ENCODE measurements at regions not wholly inside any gene's neighbourhood (a gene's known extent, or its start where the extent isn't known, plus 50 kb on each side); places are given as distances from the start of the nearest gene placed in this dataset.
"Not testable (repeated sequence)": the region's sequence is repeated elsewhere in the genome, so short reads cannot be mapped to it uniquely, and the experiment has no call there.

GRCh38 chr9:3647652-3648051, 121.9 kb upstream of the RFX3 start:
- Mint-ChIP-seq H3K27ac (no peak overlapping the region), H3K36me3 (ENCODE audit: low read depth) (no peaks in the 10 kb centered on the region), H3K9me3 (ENCODE audit: insufficient read depth) (no peaks in the 10 kb centered on the region), H3K27me3 (ENCODE audit: low read depth) (no peaks in the 10 kb centered on the region), H3K4me1 (ENCODE audit: low read depth) (peaks cover 3% of the 10 kb centered on the region), H3K4me3 (no peak overlapping the region)
- DNase-seq: no peak
- no peak for ATAC-seq
- ChIA-PET CTCF (interaction anchor here (1.0 kb wide), 1 partner anchor 407 kb away, joined by 3 read pairs; no protein-coding TSS in a partner anchor), POLR2A (no interaction called here)

- H3K4me3 Mint-ChIP-seq: no peak overlapping the region
- POLR2A ChIA-PET: no interaction called here
- no peak overlapping the region for H3K27ac Mint-ChIP-seq
- H3K4me1 Mint-ChIP-seq (ENCODE audit: low read depth): peaks cover 3% of the 10 kb centered on the region
- no peaks in the 10 kb centered on the region for H3K9me3 Mint-ChIP-seq (ENCODE audit: insufficient read depth)
- no peaks in the 10 kb centered on the region for H3K27me3 Mint-ChIP-seq (ENCODE audit: low read depth)
- no peaks in the 10 kb centered on the region for H3K36me3 Mint-ChIP-seq (ENCODE audit: low read depth)
- CTCF ChIA-PET: no interaction called here
- ATAC-seq: no peak
- DNase-seq: no peak
These were observed 120.4 kb upstream of the RFX3 start for GRCh38 chr9:3646226-3646625.

- CTCF ChIA-PET; H3K4me1 Mint-ChIP-seq (ENCODE audit: low read depth); H3K4me3 Mint-ChIP-seq; H3K9me3 Mint-ChIP-seq (ENCODE audit: insufficient read depth); DNase-seq; POLR2A ChIA-PET; H3K27ac Mint-ChIP-seq; H3K36me3 Mint-ChIP-seq (ENCODE audit: low read depth); H3K27me3 Mint-ChIP-seq (ENCODE audit: low read depth); ATAC-seq: not testable (repeated sequence)
These were observed 116.3 kb upstream of the RFX3 start for GRCh38 chr9:3642075-3642474.

DNA sequence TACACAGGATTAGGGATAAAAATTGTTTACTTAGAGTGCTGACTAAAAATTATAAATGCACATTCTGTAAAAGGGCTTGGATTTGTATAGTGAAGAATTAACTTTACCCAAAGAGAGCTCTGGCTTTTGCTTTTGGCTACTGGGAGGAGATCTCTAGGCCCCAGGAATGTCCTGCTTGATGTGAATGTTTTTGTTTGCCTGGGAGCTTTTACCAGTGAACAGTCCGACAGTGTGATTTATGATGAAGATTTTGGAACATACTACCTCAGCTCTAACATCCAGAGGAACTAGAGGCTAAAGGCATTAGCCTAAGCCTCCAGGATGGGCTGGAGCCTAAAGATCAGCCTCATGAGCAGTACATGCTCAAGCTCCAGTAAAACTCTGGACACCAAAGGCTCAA, 103.7 kb upstream of the RFX3 start:
- H3K4me3 Mint-ChIP-seq: no peak overlapping the region
- POLR2A ChIA-PET: no interaction called here
- no peaks in the 10 kb centered on the region for H3K9me3 Mint-ChIP-seq (ENCODE audit: insufficient read depth)
- ATAC-seq (no peak), DNase-seq (no peak)
- H3K27me3 Mint-ChIP-seq (ENCODE audit: low read depth): no peaks in the 10 kb centered on the region
- CTCF ChIA-PET: no interaction called here
- H3K27ac Mint-ChIP-seq: no peak overlapping the region
- H3K36me3 Mint-ChIP-seq (ENCODE audit: low read depth): peaks cover 2% of the 10 kb centered on the region
- H3K4me1 Mint-ChIP-seq (ENCODE audit: low read depth): no peaks in the 10 kb centered on the region

DNA sequence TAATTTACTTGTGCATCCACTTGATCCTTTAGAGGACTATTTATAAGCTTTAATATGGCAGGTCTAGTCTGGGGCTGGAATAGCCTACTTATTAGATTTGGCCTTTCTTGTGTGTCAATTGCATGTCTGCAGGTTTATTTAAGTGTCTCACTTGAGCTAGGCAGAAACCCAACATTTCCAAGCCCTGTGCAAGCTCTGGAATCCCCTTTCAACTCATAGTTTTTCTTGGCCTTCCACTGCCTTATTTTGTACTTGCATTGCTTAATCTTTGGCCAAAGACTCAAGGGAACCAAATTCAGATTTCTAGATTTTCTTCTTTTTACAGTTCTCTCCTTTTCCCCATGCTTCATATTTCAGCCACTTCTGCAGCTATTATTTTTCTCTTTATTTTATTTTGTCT, 102.4 kb upstream of the RFX3 start:
- Mint-ChIP-seq H3K4me3 (no peak overlapping the region), H3K36me3 (ENCODE audit: low read depth) (peaks cover 2% of the 10 kb centered on the region), H3K4me1 (ENCODE audit: low read depth) (no peaks in the 10 kb centered on the region), H3K27me3 (ENCODE audit: low read depth) (no peaks in the 10 kb centered on the region), H3K27ac (no peak overlapping the region), H3K9me3 (ENCODE audit: insufficient read depth) (no peaks in the 10 kb centered on the region)
- ChIA-PET POLR2A (no interaction called here), CTCF (no interaction called here)
- DNase-seq (no peak), ATAC-seq (no peak)

DNA sequence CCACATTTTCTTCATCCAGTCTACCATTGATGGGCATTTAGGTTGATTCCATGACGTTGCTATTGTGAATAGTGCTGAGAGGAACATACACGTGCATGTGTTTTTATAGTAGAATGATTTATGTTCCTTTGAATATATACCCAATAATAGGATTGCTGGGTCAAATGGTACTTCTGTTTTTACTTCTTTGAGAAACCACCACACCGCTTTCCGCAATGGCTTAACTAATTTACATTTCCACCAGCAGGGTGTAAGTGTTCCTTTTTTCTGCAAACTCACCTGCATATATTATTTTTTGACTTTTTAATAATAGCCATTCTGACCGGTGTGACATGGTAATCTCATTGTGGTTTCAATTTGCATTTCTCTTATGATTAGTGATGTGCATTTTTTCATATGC, 82.2 kb upstream of the RFX3 start:
- H3K4me1 Mint-ChIP-seq (ENCODE audit: low read depth): no peaks in the 10 kb centered on the region
- H3K9me3 Mint-ChIP-seq (ENCODE audit: insufficient read depth): no peaks in the 10 kb centered on the region
- H3K27ac Mint-ChIP-seq: no peak overlapping the region
- CTCF ChIA-PET: no interaction called here
- H3K36me3 Mint-ChIP-seq (ENCODE audit: low read depth): no peaks in the 10 kb centered on the region
- H3K27me3 Mint-ChIP-seq (ENCODE audit: low read depth): no peaks in the 10 kb centered on the region
- POLR2A ChIA-PET: no interaction called here
- no peak for ATAC-seq
- H3K4me3 Mint-ChIP-seq: no peak overlapping the region
- DNase-seq: no peak

DNA sequence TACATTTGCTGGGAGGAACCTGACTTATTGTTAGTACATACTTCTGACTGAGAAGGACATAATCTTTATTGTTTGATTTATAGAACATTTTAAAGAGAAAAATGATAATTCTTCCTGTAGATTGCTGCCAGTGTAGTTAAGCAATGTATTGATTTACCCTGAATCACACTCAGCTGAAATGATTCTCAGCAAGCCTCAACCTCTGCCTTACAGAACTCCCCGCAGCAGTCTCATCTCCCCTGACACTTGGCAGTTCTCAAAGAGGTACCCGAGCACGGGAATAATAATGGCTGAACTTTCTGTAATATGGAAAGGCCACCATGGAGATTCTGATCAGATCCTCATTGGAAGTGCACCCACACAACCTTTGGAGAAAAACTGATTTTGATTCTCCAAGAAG, 74.9 kb upstream of the RFX3 start:
- no peak overlapping the region for H3K4me3 Mint-ChIP-seq
- no peaks in the 10 kb centered on the region for H3K27me3 Mint-ChIP-seq (ENCODE audit: low read depth)
- ATAC-seq (no peak), DNase-seq (no peak)
- POLR2A ChIA-PET: no interaction called here
- CTCF ChIA-PET: no interaction called here
- no peaks in the 10 kb centered on the region for H3K36me3 Mint-ChIP-seq (ENCODE audit: low read depth)
- H3K9me3 Mint-ChIP-seq (ENCODE audit: insufficient read depth): no peaks in the 10 kb centered on the region
- H3K27ac Mint-ChIP-seq: no peak overlapping the region
- H3K4me1 Mint-ChIP-seq (ENCODE audit: low read depth): no peaks in the 10 kb centered on the region

DNA sequence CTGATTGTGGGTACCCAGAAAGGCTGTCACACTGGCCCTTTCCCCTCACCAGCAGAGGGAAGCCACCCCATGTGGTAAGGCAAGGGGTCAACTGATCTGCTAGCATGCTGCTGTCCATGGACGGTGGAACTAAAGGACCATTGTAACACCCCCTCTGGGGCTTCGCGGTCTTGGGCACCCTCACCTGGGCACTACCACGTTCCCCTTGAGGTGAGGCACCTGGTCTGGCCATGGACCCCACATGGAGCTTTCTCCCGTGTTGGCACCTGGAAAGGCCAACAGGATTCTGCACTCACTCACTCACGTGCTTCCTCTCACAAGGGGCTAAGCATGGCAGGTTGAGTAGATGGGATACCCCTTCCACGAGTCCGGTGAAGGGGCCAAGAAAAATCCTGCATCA, 72.0 kb upstream of the RFX3 start:
- no peaks in the 10 kb centered on the region for H3K9me3 Mint-ChIP-seq (ENCODE audit: insufficient read depth)
- H3K4me3 Mint-ChIP-seq: no peak overlapping the region
- H3K4me1 Mint-ChIP-seq (ENCODE audit: low read depth): no peaks in the 10 kb centered on the region
- ATAC-seq: no peak
- no peak overlapping the region for H3K27ac Mint-ChIP-seq
- ChIA-PET CTCF (no interaction called here), POLR2A (no interaction called here)
- DNase-seq: no peak
- no peaks in the 10 kb centered on the region for H3K36me3 Mint-ChIP-seq (ENCODE audit: low read depth)
- no peaks in the 10 kb centered on the region for H3K27me3 Mint-ChIP-seq (ENCODE audit: low read depth)

DNA sequence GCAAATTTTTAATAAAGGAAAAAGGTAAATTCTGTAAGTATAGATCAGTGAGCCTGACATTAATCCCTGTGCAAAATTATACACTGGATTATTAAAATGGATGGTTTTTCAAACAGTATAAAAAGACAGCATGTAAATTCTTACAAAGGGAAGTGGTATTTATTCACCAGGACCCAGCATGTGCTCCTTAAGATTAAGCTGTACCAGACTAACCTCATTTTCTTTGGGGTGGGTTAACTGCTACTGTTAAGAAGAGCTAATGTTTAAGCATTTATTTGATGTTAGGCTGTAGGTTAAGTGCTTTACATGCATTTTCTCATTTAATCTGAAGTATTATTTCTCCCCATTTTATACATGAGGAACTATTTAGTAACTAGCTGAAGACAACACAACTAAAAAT, 60.3 kb upstream of the RFX3 start:
- Mint-ChIP-seq H3K4me1 (ENCODE audit: low read depth) (peaks cover 7% of the 10 kb centered on the region), H3K27me3 (ENCODE audit: low read depth) (no peaks in the 10 kb centered on the region), H3K9me3 (ENCODE audit: insufficient read depth) (peaks cover 52% of the 10 kb centered on the region), H3K4me3 (no peak overlapping the region), H3K36me3 (ENCODE audit: low read depth) (peaks cover 17% of the 10 kb centered on the region), H3K27ac (no peak overlapping the region)
- CTCF ChIA-PET: no interaction called here
- no peak for DNase-seq
- ATAC-seq: no peak
- POLR2A ChIA-PET: no interaction called here

GRCh38 chr9:3585606-3586005, 59.8 kb upstream of the RFX3 start:
- Mint-ChIP-seq H3K36me3 (ENCODE audit: low read depth) (peaks cover 18% of the 10 kb centered on the region), H3K27ac (no peak overlapping the region), H3K4me3 (no peak overlapping the region), H3K9me3 (ENCODE audit: insufficient read depth) (peaks cover 51% of the 10 kb centered on the region), H3K27me3 (ENCODE audit: low read depth) (no peaks in the 10 kb centered on the region), H3K4me1 (ENCODE audit: low read depth) (peaks cover 7% of the 10 kb centered on the region)
- POLR2A ChIA-PET: no interaction called here
- DNase-seq (no peak), ATAC-seq (no peak)
- CTCF ChIA-PET: no interaction called here

- no peak overlapping the region for H3K4me3 Mint-ChIP-seq
- peaks cover 33% of the 10 kb centered on the region for H3K9me3 Mint-ChIP-seq (ENCODE audit: insufficient read depth)
- ChIA-PET POLR2A (no interaction called here), CTCF (no interaction called here)
- no peak overlapping the region for H3K27ac Mint-ChIP-seq
- DNase-seq (no peak), ATAC-seq (no peak)
- no peaks in the 10 kb centered on the region for H3K27me3 Mint-ChIP-seq (ENCODE audit: low read depth)
- H3K36me3 Mint-ChIP-seq (ENCODE audit: low read depth): peaks cover 25% of the 10 kb centered on the region
- H3K4me1 Mint-ChIP-seq (ENCODE audit: low read depth): no peaks in the 10 kb centered on the region
These were observed 53.0 kb upstream of the RFX3 start for GRCh38 chr9:3578786-3579185.

DNA sequence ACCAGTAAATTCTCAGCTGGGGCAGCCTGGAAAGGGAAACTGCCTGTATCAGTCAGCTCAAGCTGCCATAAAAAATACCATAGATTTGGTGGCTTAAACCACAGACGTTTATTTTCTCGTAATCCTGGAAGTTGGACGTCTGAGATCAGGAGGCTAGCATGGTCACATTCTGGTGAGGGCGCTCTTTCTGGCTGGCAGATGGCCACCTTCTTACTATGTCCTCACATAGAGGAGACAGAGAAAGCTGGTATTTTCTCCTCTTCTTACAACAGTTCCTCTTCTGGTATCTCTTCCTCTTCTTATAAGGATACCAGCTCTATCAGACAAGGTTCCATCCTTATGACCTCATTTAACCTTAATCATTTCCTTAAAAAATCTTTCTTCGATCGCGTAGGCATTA, 50.5 kb upstream of the RFX3 start:
- H3K27me3 Mint-ChIP-seq (ENCODE audit: low read depth): no peaks in the 10 kb centered on the region
- H3K4me1 Mint-ChIP-seq (ENCODE audit: low read depth): peaks cover 2% of the 10 kb centered on the region
- DNase-seq (no peak), ATAC-seq (no peak)
- CTCF ChIA-PET: no interaction called here
- peaks cover 12% of the 10 kb centered on the region for H3K9me3 Mint-ChIP-seq (ENCODE audit: insufficient read depth)
- no peak overlapping the region for H3K27ac Mint-ChIP-seq
- POLR2A ChIA-PET: no interaction called here
- H3K4me3 Mint-ChIP-seq: no peak overlapping the region
- H3K36me3 Mint-ChIP-seq (ENCODE audit: low read depth): peaks cover 19% of the 10 kb centered on the region

- Mint-ChIP-seq H3K27ac (no peak overlapping the region), H3K4me3 (no peak overlapping the region), H3K9me3 (ENCODE audit: insufficient read depth) (peaks cover 8% of the 10 kb centered on the region), H3K27me3 (ENCODE audit: low read depth) (no peaks in the 10 kb centered on the region), H3K36me3 (ENCODE audit: low read depth) (peaks cover 15% of the 10 kb centered on the region), H3K4me1 (ENCODE audit: low read depth) (peaks cover 2% of the 10 kb centered on the region)
- ATAC-seq (no peak), DNase-seq (no peak)
- ChIA-PET POLR2A (no interaction called here), CTCF (no interaction called here)
These were observed 50.0 kb upstream of the RFX3 start for GRCh38 chr9:3575821-3576220.
